ENCODE measurements at regions not wholly inside any gene's neighbourhood (a gene's known extent, or its start where the extent isn't known, plus 50 kb on each side); places are given as distances from the start of the nearest gene placed in this dataset.

DNA sequence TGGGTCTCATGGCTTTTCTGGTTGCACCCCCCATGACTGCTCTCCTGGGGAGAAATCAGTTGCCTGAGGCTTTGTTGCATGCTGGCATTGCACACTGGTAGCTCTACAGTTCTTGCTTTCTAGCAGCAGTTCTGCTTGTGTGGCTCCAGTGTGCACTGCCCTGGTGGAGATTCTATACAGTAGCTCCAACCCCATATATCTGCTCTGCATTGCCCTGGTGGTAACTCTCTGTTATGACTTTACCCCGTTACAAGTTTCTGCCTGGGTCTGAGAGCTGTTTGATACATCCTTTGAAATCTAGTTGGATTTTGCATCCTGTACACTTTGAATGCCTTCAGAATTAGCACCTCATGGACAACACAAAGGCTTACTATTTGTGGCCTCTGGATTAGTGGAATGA lies 241.4 kb upstream of the EPHA5 start:
- POLR2A ChIA-PET = no interaction called here

More for the DNA sequence above, 241.4 kb upstream of the EPHA5 start:
- H3K27ac ChIP-seq (ENCODE audit: insufficient read depth, low read depth, low read length) = no peak overlapping the region
- TF ChIP-seq FOS (IDR thresholded peaks at IDR 0.05; ENCODE audit: borderline replicate concordance, insufficient read depth, low read length) (no peak), JUN (IDR thresholded peaks at IDR 0.05; ENCODE audit: borderline replicate concordance, insufficient read depth, insufficient read length, low read depth) (no peak), MYC (IDR thresholded peaks at IDR 0.05; ENCODE audit: low read depth, low read length) (no peak), POLR2AphosphoS5 (IDR thresholded peaks at IDR 0.05; ENCODE audit: insufficient read depth, low read depth, low read length) (no peak), POLR2A (IDR thresholded peaks at IDR 0.05; ENCODE audit: low read depth, low read length) (no peak), EZH2 (IDR thresholded peaks at IDR 0.05; ENCODE audit: borderline replicate concordance, low read depth, low read length, severe bottlenecking) (no peak), GATA2 (IDR thresholded peaks at IDR 0.05; ENCODE audit: insufficient read depth, insufficient read length, low read depth, low read length) (no peak)
- TF ChIP-seq, protein P1, sequence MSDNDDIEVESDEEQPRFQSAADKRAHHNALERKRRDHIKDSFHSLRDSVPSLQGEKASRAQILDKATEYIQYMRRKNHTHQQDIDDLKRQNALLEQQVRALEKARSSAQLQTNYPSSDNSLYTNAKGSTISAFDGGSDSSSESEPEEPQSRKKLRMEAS (IDR thresholded peaks at IDR 0.05; ENCODE audit: insufficient read depth, insufficient read length) = no peak
- TF ChIP-seq, protein P2, sequence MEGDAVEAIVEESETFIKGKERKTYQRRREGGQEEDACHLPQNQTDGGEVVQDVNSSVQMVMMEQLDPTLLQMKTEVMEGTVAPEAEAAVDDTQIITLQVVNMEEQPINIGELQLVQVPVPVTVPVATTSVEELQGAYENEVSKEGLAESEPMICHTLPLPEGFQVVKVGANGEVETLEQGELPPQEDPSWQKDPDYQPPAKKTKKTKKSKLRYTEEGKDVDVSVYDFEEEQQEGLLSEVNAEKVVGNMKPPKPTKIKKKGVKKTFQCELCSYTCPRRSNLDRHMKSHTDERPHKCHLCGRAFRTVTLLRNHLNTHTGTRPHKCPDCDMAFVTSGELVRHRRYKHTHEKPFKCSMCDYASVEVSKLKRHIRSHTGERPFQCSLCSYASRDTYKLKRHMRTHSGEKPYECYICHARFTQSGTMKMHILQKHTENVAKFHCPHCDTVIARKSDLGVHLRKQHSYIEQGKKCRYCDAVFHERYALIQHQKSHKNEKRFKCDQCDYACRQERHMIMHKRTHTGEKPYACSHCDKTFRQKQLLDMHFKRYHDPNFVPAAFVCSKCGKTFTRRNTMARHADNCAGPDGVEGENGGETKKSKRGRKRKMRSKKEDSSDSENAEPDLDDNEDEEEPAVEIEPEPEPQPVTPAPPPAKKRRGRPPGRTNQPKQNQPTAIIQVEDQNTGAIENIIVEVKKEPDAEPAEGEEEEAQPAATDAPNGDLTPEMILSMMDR (IDR thresholded peaks at IDR 0.05; ENCODE audit: extremely low read depth in 1 of 2, insufficient read depth in 1 of 2, low read depth in 1 of 2, low read length in 2 of 2) = no peak
- no peak overlapping the region for H2AFZ ChIP-seq (ENCODE audit: low read depth, low read length)
- CTCF ChIA-PET = interaction anchor here (0.7 kb wide), 1 partner anchor 179 kb away, joined by 3 read pairs; no protein-coding TSS in a partner anchor
- no peaks in the 10 kb centered on the region for H4K20me1 ChIP-seq (replicated peaks; ENCODE audit: control insufficient read depth, extremely low read depth, insufficient read depth, low read length)
- no peaks in the 10 kb centered on the region for H3K27me3 ChIP-seq (ENCODE audit: control insufficient read depth in 2 of 2, insufficient read depth in 2 of 2, low read length in 2 of 2)
- no peak for DNase-seq (ENCODE audit: low read depth, low spot score)
- intact Hi-C loops (cut with micrococcal nuclease) (no loop called here), dilution Hi-C loops (cut with MboI; ENCODE audit: extremely low pct_ligation_motif_present, low sequenced_read_pairs) (no loop called here)
- no peaks in the 10 kb centered on the region for H3K79me2 ChIP-seq (ENCODE audit: control insufficient read depth, insufficient read depth, low read length)
- no peak overlapping the region for H3K9ac ChIP-seq (replicated peaks; ENCODE audit: extremely low read depth, insufficient read depth, low read length)
- no peak for FAIRE-seq
- no peaks in the 10 kb centered on the region for H3K9me1 ChIP-seq (replicated peaks; ENCODE audit: control insufficient read depth, extremely low read depth, insufficient read depth, low read length)
- H3K36me3 ChIP-seq (ENCODE audit: control insufficient read depth in 2 of 2, extremely low read depth in 1 of 2, insufficient read depth in 2 of 2, low read length in 2 of 2) = no peaks in the 10 kb centered on the region
- BruUV-seq (replicated peaks) = no TSS peak
- no peak overlapping the region for H3K4me2 ChIP-seq (ENCODE audit: insufficient read depth, low read length)
- H3K4me1 ChIP-seq (ENCODE audit: control insufficient read depth, extremely low read depth, insufficient read depth, low read length) = no peaks in the 10 kb centered on the region
- no peaks in the 10 kb centered on the region for H3K9me3 ChIP-seq (replicated peaks; ENCODE audit: control insufficient read depth, insufficient read depth, low read length)
- no peak overlapping the region for H3K4me3 ChIP-seq (replicated peaks in 1 of 3; ENCODE audit: insufficient read depth in 1 of 3, low read depth in 1 of 3, low read length in 3 of 3)

Data from endothelial cell of umbilical vein (primary cell).